Type B pancreatic cell (in vitro differentiated cells): ENCODE measurements at regions not wholly inside any gene's neighbourhood (a gene's known extent, or its start where the extent isn't known, plus 50 kb on each side); places are given as distances from the start of the nearest gene placed in this dataset.

ENCODE experiments used
- DNase-seq: peaks from one replicate; pipeline ENCODE4 v3.0.0; 2021; ENCODE audit warnings: mixed read lengths; ENCODE audit not compliant: unreplicated experiment; ENCODE audit errors: extremely low spot score
- H3K27ac Mint-ChIP-seq: 2 replicates; pipeline ENCODE4 v1.8.0; 2021; ENCODE audit warnings: mild to moderate bottlenecking, mixed read lengths
- H3K27me3 Mint-ChIP-seq: 2 replicates; pipeline ENCODE4 v1.8.0; 2021; ENCODE audit warnings: mixed read lengths
- H3K36me3 Mint-ChIP-seq: 2 replicates; pipeline ENCODE4 v1.8.0; 2021; ENCODE audit warnings: mixed read lengths
- H3K4me1 Mint-ChIP-seq: one replicate; pipeline ENCODE4 v1.8.0; 2021; ENCODE audit warnings: mixed read lengths; ENCODE audit not compliant: unreplicated experiment
- H3K4me3 Mint-ChIP-seq: 2 replicates; pipeline ENCODE4 v1.8.0; 2021; ENCODE audit warnings: mild to moderate bottlenecking, mixed read lengths
- H3K9me3 Mint-ChIP-seq: 2 replicates; pipeline ENCODE4 v1.8.0; 2021; ENCODE audit warnings: mixed read lengths
- TF ChIP-seq, protein P1 (sequence below): fragments of 200-600 bp; sonication (generic); conservative IDR thresholded peaks from 2 replicates; pipeline ENCODE4 v1.5.0; 2021; ENCODE audit warnings: antibody characterized with exemption, mild to moderate bottlenecking

- no peak overlapping the region for H3K27ac Mint-ChIP-seq
- no peak for DNase-seq
- no peaks in the 10 kb centered on the region for H3K27me3 Mint-ChIP-seq
- H3K9me3 Mint-ChIP-seq = no peaks in the 10 kb centered on the region
- no peak overlapping the region for H3K4me3 Mint-ChIP-seq
- no peaks in the 10 kb centered on the region for H3K36me3 Mint-ChIP-seq
- TF ChIP-seq, protein P1, sequence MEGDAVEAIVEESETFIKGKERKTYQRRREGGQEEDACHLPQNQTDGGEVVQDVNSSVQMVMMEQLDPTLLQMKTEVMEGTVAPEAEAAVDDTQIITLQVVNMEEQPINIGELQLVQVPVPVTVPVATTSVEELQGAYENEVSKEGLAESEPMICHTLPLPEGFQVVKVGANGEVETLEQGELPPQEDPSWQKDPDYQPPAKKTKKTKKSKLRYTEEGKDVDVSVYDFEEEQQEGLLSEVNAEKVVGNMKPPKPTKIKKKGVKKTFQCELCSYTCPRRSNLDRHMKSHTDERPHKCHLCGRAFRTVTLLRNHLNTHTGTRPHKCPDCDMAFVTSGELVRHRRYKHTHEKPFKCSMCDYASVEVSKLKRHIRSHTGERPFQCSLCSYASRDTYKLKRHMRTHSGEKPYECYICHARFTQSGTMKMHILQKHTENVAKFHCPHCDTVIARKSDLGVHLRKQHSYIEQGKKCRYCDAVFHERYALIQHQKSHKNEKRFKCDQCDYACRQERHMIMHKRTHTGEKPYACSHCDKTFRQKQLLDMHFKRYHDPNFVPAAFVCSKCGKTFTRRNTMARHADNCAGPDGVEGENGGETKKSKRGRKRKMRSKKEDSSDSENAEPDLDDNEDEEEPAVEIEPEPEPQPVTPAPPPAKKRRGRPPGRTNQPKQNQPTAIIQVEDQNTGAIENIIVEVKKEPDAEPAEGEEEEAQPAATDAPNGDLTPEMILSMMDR = no peak
- peaks cover 10% of the 10 kb centered on the region for H3K4me1 Mint-ChIP-seq
These were observed 55.3 kb upstream of the TECRL start for GRCh38 chr4:64464581-64464980.
